ENCODE measurements at regions not wholly inside any gene's neighbourhood (a gene's known extent, or its start where the extent isn't known, plus 50 kb on each side); places are given as distances from the start of the nearest gene placed in this dataset.
"Not testable (repeated sequence)": the region's sequence is repeated elsewhere in the genome, so short reads cannot be mapped to it uniquely, and the experiment has no call there.

DNA sequence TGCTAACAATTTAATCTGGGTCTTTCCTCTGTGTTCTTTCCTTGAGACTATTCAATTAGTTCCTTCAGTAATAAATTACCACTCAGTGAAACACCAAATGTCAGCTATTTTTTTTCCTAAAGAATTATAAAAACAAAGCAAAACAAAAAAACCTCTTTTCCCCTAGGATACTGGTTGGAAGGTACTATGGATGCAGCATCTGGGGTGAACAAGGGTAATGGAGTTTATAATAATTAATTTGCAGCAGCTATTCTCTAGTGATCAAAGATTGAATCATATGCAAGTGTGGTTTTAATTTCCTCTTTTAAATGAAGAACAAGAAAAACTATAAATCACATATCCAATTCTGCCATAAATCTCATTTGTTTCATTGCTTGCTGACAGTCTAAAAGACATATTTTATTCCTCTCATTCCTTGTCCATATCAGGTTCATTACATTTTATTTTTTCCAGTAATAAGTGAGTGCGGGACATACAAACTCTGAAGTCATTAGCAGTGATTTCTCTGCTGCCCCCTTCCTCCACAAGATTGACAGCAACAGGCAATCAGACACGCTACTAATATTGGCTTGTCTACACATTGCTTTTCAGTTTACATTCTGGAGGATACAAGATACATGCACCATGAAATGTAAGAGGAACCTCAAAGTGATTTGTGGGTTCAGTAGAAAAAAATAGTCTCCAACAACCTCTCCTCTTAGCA is 1093.4 kb upstream of the SLIT2 start:
- no peak for DNase-seq (ENCODE audit: low read depth in 2 of 2)

DNA sequence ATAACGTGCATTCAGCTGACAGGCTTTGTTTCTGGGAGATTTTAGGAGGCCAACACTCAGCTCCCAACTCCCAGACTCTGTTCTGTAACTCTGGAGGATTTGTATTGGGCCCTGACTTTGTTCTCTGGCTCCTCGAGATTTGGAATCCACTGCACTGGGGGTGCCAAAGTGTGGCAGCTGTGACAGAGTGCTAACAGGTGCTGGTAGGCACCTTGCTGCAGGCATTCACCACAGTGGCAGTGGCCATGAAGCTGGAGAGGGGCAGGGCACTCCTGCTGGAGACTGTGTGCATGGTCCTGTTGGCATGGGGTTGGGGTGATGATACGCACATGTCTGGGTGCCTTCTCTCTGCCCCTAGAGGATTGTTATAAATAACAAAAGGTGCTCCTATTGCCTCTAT is 1094.9 kb upstream of the SLIT2 start:
- no peak for DNase-seq (ENCODE audit: low read depth in 2 of 2)

DNA sequence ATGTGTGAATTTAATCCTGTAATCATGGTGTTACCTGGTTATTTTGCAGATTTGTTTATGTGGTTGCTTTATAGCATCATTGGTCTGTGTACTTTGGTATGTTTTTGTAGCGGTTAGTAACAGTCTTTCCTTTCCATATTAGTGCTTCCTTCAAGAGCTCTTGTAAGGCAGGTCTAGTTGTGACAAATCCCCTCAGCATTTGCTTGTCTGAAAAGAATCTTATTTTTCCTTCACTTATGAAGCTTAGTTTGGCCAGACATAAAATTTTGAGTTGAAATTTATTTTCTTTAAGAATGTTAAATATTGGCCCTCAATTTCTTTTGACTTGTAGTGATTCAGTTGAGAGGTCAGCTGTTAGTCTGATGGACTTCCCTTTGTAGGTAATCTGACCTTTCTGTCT is 1096.1 kb upstream of the SLIT2 start:
- DNase-seq (ENCODE audit: low read depth in 2 of 2), result no peak

DNA sequence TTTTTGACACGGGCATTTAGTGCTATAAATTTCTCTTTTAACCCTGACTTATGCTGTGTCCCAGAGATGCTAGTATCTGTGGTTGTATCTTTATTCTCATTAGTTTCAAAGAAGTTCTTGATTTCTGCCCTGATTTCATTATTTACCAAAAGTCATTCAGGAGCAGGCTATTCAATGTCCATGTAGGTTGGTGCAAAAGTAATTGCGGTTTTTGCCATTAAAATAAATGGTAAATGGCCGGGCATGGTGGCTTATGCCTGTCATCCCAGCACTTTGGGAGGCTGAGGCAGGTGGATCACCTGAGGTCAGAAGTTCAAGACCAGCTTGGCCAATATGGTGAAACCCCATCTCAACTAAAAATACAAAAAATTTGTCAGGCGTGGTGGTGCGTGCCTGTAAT is 1097.4 kb upstream of the SLIT2 start:
- not testable (repeated sequence) for DNase-seq (ENCODE audit: low read depth in 2 of 2)

DNA sequence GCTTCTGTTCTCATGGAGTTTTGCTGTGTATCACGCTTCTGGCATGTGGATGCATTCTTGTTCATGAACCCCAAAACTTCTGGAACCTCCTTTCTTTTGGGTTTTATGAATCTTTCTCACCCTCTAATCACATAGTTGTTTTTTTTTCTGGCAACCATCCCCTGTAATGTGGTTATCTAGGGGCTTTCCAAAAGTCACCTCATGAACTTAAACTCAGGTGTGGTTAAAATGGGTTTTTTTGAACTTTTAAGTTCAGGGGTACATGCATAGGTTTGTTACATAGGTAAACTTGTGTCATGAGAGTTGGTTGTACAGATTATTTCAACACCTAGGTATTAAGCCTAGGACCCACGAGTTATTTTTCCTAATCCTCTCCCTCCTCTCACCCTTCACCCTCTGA is 1099.4 kb upstream of the SLIT2 start:
- no peak for DNase-seq (ENCODE audit: low read depth in 2 of 2)

DNA sequence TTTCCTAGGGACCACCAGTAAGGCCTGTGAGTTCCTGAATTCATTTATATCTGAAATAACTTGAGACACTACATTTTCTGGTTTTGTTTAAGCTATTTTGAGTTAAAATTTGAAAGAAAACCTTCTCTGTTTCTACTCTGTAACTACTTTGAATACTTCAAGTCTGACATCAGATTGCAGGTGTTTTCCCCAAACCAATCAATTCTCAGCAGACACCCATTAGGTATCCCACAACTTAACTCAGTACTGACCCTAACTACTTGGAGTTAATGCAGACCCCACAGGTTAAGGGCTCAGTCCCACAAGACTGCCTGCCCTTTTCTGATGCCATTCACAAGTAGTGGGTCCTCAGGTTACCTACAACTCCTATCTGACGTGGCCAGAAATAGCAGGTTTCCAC is 1100.0 kb upstream of the SLIT2 start:
- DNase-seq (ENCODE audit: low read depth in 2 of 2), result no peak

DNA sequence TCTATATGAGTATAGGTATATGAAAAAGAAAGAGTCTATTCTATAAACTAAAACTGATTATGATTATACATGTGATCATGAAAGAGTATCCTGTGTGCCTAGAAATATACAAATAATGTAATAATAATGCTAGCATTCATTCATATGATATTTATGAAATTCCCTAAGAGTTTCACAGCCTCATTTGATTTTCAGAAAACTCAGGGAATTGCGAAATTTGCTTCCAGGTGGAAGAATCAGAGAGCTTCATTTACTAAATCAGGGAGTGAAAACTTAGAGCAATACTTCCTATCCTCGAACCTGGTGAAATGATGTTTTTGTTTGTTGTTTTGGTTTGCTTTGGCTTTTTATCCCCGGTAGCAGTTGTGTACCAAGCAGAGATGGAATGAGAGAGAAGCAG is 1105.7 kb upstream of the SLIT2 start:
- DNase-seq (ENCODE audit: low read depth in 2 of 2), result no peak

DNA sequence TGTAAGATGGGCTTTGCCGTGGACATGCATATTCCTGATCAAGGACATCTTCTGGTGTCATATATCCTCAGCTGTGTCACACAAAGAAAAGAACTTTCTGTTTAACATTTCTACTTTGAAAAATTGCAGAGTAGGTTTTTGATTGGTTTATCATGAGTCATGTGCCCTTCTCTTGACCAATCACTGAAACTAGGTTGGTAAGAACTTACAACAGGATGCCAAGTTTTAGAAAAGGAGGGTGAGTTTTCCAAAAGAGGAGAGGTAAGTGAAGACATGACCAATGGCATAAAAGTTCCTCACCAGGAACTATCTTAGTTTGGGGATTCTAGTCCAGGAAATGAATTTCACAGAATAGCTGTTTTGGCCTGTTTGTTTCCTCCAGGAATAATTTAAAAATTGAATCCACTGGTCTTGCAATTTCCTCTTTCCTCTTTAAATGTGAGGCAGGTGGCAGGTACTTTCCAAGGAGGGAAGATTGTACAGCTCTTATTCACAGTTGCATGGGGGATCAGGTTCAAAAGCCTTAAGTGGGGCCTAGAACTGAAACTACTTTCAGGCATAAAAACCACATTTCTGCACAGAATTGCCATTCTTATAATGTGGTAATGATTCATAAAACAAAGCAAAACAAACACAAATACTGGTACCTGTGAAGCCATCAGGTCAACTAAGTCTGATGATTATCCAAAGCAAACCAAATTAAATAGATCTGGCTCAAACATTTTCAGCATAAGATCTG is 1114.5 kb upstream of the LCORL start:
- DNase-seq (ENCODE audit: low read depth in 2 of 2), result no peak

DNA sequence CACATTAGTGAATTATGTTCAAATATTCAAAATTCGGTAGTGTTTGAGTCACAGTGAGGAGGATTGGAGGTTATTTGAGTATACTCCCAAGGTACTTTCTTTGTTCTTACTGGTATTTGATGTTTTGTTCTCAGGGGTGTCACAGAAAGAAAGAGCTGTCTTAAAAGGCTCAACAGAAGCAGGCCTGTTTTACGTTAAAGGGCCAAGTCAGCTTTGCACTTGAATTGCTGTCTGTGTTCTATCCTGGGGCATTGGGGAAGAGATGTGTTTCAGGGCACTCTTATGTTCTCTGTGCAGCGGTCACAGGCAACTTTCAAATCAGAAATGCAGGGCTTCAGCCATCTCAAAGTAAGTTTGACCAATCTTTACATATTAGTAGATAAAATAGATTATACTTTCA is 1113.1 kb upstream of the LCORL start:
- DNase-seq (ENCODE audit: low read depth in 2 of 2), result no peak

DNA sequence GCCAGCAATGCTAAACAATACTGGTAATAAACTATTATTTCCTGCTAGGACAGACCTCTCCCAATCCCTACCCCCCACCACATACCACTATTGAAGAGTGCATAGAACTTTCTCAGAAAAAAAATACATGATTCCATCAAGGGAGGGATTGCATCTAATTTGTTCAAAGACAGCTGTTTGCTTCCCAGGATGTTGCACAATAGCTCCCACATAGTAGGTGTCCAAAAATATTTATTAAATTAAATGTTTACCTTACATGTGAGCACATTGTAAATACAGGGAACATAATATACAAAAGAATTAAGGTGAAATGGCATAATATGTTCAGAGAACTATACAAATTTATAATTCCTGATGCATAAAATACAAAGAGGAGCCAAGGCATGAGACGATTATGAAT is 1111.8 kb upstream of the LCORL start:
- DNase-seq (ENCODE audit: low read depth in 2 of 2), result no peak

DNA sequence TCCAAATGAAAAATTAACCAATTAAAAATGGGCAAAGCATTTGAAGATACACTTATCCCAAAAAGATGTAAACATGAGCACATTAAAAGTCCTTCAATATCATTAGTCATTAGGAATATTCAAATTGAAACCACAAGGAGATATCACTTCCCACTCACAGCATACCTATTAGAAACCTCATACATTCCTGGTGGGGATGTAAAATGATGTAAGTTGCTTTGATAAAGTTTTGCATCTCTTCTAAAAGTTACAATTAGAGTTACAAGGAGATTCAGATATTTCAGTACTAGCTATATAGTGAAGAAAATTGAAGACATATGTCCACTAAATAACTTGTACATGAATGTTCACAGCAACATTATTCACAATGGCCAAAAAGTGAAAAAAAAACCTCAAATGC is 1109.3 kb upstream of the LCORL start:
- no peak for DNase-seq (ENCODE audit: low read depth in 2 of 2)

DNA sequence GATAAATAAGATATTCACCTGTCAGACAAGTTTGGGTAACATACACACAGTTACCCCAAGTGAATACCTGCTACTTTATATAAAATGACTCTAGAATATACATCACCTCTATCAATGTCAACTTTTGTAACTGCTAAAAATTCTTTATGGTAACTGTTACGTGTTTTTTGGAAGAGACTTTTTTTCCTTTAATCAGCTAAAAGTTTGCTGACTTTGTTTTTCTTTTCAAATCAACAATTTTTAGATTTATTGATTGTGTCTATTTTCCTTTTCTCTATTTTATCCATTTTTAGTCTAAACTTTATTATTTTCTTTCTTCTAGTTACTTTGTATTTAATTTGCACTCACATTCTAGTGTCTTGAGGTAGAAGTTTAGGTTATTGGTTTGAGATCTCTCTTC is 1106.6 kb upstream of the LCORL start:
- DNase-seq (ENCODE audit: low read depth in 2 of 2), result no peak

DNA sequence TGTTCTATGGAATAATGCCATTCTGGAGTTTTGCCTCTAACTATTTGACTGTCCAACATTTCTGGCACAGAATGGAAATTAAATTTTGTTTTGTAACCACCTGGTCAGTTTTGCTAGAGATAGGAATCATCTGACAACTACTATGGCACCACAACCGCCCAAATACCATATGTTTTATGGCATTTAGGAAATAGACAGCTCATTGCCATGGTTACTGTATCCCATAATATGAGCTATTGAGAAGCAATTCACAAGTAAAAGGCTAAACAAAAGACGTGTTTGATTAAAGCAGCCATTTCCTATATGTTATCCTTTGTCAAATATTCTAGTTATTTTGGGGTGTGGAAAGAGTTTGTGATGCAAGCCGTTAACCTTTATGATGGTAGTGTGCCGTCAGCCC is 1105.3 kb upstream of the LCORL start:
- no peak for DNase-seq (ENCODE audit: low read depth in 2 of 2)

DNA sequence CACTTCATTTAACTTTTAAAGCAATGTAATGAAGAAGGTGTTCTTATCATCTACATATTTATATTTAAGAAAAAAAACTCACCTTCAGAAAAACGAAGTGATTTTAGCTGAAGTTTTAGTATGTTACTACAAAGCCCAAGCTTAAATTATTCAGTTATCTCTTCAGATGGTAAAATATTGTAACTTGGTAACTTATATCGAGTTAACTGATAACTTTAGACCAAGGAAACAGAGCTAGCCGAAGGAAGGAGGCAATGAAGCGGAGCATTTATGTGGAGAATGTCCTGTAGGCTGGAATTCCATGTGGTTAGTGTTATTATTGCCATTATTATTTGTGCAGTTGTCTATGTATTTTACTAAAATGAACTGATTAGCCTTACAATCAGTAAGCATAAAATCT is 1102.1 kb upstream of the LCORL start:
- DNase-seq (ENCODE audit: low read depth in 2 of 2), result no peak

DNA sequence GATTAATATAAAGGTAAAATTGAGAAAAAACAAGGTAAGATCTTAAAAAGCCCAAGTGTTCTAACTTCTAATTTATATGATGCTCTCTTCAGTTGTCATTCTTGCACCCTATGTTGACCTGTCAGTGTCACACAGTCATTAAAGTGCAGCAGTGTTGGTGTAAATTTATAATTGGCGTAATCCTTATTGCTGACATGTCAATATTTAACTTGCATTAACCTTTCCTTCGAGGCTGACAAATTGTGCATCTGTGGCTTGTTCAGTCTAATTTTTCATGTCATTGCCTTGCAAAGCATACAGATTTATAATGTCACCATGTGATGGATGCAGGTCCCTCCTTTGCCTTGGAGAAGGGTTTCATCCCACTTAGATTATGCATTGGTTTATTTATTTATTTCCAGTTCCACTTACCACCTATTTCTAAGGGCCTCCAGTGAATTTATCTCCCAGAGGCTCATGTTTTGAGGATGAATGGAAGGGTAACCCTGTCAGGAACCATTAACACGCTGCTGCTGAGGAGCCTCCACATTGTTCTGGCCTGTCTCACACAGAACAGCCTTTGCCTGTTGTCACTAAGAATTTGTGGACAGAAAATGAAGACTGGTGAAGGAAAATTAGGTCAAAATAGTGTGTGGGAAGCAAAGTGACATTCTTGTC is 1098.5 kb upstream of the LCORL start:
- no peak for DNase-seq (ENCODE audit: low read depth in 2 of 2)

DNA sequence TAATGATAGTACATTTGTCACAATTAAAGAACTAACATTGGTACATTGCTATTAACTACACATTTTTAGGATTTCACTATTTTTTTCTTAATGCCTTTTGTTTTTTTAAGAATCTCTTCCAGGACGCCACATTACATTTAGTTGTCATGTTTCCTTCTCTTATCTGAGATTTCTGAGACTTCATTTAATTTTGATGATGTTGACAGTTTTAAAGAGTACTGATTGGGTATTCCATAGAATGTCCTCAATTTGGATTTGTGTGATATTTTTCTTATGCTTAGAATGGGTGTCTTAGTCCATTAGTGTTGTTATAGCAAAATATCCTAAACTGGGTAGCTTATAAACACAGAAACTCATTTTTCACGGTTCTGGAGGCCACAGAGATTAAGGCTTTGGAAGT is 1095.5 kb upstream of the LCORL start:
- no peak for DNase-seq (ENCODE audit: low read depth in 2 of 2)

DNA sequence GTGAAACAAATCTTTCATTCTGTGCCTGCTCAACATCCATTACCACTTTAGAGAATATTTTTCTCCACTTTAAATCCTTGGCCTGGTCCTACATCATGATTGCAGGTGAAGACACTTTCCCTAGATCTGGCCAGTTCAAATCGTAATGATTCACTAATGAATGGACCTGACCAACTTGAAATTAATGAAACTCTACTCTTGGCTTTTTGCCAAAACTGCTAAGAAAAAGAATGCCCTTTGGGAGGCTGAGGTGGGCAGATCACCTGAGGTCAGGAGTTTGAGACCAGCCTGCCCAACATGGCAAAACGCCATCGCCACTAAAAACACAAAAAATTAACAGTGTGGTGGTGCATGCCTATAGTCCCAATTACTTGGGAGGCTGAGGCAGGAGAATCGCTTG is 1082.6 kb upstream of the LCORL start:
- no peak for DNase-seq (ENCODE audit: low read depth in 2 of 2)

DNA sequence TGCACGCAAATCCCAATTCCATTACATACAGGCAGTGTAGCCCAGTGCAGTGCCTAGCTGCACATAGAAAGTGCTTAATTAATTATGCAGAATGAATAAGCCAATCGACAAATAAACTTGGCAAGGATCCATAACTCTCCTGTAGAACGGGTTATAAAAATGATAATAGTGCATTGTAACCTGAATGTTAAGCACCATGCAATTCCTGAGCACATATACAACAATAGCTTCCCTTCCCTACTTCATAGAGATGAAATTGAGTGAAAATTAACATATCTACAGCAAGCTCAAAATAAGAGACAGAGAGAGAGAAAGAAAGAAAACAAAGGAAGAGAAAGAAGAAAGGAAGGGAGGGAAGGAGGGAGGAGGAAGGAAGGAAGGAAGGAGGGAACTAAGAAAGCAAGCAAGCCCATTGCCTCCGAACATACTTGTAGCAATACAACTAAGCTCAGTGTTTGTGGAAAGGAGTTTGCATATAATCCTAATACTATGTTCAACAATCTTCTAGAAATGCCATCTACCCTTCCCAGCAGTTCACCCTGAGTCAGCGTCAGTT is 1074.0 kb upstream of the LCORL start:
- DNase-seq (ENCODE audit: low read depth in 2 of 2), result no peak

DNA sequence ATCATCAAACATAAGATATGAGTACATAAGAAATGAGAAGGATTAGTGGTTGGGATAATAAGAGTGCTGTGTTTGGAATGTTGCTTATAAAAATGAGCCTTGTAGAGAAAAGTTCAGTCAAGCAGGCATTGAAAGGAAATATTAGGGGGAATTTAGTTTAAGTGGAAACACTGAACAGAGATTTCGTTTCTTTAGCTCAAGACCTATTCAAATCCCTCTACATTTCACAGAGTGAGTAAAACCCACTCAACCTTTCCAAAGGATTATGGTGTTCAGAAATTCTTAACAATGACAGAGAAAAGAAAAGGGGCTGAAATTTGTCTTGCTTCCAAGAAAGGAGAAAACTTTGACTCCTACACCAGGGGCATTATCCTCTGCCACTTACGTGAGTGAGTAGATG is 1072.4 kb upstream of the LCORL start:
- no peak for DNase-seq (ENCODE audit: low read depth in 2 of 2)

DNA sequence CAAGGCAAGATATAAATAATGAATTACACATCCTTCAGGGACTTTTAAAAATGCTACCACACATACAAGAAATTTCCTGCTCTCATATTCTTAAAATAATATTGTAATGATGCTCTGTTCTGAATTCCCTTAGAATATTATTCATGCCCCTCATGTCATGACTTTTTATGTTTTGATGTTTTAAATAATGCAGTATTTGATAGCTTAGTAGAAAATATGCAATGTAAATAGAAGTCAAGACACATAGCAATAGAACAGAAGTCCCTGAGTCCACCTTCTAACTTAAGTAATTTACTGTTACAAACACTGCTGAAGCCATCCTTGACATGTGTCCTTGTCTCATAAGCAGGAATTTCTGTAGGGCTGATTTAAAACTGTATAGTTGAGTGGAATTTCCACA is 1071.2 kb upstream of the LCORL start:
- no peak for DNase-seq (ENCODE audit: low read depth in 2 of 2)

DNA sequence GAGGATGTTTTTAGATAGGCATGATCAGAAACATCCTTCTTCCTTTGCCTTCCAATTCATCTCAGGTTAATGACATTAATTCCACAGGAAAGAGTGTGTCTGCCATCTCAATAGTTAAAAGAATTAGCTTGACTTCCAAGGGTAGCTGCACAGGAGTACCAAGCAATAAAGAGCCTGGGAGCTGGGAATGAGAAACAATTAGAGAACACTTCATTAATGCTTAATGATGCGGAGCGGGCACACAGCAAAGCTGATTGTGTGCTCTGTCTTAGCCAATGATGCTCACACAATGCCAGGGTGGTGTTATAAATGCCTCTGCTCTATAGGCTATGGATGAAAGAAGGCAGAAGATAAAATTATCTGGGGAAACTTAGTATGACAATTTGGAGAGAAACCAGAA is 1052.5 kb upstream of the LCORL start:
- DNase-seq (ENCODE audit: low read depth in 2 of 2), result no peak

DNA sequence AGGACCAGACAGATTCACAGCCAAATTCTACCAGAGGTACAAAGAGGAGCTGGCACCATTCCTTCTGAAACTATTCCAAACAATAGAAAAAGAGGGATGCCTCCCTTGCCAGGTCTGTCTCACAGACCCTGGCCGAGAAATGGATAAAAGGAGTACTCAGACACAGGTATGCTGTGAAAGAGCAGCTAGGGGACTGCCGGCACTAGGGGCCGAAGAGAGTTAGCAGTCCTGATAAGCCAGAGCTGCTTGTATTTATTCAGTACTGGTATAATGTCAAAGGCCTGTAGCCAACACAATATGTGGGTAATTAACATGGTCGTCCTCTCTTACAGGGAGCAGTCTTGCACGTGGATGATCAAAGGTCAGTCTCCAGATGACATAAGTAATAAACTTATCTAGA is 1042.1 kb upstream of the LCORL start:
- no peak for DNase-seq (ENCODE audit: low read depth in 2 of 2)

DNA sequence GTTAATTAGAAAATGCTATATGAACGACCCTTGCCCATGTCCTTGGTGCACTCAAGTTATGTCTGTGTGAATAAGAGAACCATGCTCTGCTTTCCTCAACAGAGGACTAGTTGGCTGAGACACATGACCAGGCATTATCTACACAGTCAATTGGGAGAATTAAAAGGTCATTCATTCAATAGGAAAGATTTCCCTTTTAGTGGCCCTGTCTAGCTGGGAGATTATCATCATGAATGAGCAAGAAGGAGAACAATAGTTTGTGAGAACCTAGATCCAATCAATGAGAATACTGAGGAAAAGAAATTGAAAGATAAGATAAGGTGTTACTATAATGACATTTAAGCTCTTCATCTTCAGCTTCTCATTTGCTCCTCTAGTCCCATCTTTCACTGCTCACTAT is 1033.4 kb upstream of the LCORL start:
- DNase-seq (ENCODE audit: low read depth in 2 of 2), result no peak

Measured in stimulated activated CD4-positive, alpha-beta T cell treated with anti-CD3 and anti-CD28 coated beads, Interleukin-12 subunit alpha, Interleukin-12 subunit beta, amount 100 ng/mL, for 24 hours (primary cell).